Upper lobe of left lung (tissue), 4 donors: ENCODE measurements at regions not wholly inside any gene's neighbourhood (a gene's known extent, or its start where the extent isn't known, plus 50 kb on each side); places are given as distances from the start of the nearest gene placed in this dataset.

Experiments
- EP300 ChIP-seq, 4 donors: sonication (generic); formaldehyde crosslinking; IDR thresholded peaks; one replicate each; pipeline ENCODE4 v1.5.1; 2017; ENCODE audit warnings: antibody characterized with exemption in 4 of 4, control low read depth in 2 of 4
- POLR2AphosphoS5 ChIP-seq, 2 donors: sonication (generic); formaldehyde crosslinking; IDR thresholded peaks; one replicate each; pipeline ENCODE4 v1.5.1; 2017; ENCODE audit warnings: antibody characterized with exemption in 2 of 2
- TF ChIP-seq, protein P1 (sequence below), 6 experiments: fragments of 450-650 bp in 4 of 6; fragments of 200-600 bp in 2 of 6; sonication (generic) in 2 of 6; IDR thresholded peaks; one replicate each; pipeline ENCODE4 v1.5.1; 2016 to 2019; ENCODE audit warnings: antibody characterized with exemption in 6 of 6

DNA sequence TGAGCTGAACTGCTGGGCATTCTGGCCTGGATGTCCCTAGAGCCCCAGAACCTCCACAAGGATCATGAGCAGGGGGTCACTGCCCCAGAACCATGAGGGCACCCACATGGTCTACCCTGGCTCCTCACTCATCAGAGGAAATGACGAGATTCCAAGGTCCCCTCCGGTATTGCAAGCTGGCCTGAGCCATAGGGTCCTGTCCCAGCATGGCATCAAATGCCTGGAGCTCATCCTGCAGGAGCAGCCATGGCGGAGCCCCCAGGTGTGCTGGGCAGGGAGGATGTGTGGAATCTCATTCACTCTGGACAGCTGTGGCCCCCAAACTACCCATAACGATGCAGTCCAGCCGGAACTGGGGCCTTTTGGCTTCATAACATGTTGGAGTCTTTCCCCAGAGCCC lies 66.6 kb upstream of the ANTXRL start:
- no peak for TF ChIP-seq POLR2AphosphoS5 (IDR thresholded peaks at IDR 0.05)
- TF ChIP-seq, protein P1, sequence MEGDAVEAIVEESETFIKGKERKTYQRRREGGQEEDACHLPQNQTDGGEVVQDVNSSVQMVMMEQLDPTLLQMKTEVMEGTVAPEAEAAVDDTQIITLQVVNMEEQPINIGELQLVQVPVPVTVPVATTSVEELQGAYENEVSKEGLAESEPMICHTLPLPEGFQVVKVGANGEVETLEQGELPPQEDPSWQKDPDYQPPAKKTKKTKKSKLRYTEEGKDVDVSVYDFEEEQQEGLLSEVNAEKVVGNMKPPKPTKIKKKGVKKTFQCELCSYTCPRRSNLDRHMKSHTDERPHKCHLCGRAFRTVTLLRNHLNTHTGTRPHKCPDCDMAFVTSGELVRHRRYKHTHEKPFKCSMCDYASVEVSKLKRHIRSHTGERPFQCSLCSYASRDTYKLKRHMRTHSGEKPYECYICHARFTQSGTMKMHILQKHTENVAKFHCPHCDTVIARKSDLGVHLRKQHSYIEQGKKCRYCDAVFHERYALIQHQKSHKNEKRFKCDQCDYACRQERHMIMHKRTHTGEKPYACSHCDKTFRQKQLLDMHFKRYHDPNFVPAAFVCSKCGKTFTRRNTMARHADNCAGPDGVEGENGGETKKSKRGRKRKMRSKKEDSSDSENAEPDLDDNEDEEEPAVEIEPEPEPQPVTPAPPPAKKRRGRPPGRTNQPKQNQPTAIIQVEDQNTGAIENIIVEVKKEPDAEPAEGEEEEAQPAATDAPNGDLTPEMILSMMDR (IDR thresholded peaks at IDR 0.05) = no peak
- no peak for TF ChIP-seq EP300 (IDR thresholded peaks at IDR 0.05)
